ENCODE measurements at regions not wholly inside any gene's neighbourhood (a gene's known extent, or its start where the extent isn't known, plus 50 kb on each side); places are given as distances from the start of the nearest gene placed in this dataset.

DNA sequence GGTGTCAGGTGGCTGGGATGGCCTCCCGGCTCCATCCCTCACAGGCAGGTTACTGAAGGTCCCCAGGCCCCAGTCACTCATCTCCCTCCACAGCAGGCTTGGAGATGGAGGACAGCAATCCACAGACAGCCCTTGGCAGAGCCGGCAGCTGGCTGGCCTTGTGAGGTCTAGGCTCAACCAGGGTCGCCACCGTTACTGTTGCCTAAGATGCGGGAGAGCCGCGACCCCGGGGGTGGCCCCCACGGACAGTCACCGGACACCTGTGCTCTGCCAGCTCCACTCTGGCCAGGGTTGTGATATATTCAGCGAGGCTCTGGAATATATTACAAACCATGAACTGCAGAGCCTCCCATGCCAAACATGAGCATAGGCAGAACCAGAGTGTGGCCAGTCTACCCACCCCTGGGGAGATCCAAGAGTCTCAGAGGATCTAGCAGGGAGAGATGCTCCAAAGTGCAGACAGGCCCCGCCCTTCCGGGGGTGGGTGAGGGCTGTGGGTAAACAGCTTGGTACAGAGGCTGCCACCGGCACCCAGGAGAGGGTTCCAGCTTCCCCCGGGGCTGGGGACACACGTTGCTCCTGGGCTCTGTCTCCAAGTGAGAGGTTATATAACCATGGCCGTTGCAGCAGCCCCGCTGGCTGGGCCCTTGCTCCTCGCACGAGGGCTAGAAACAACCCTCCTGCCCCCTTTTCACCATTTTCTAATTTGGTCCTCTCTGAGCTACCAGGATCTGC lies 55.9 kb upstream of the DIO3 start:
- peak; percentile 58 for DNase-seq
- Histone ChIP-seq H3K27me3 (ENCODE audit: control insufficient read depth, insufficient read depth, low read length) (no peaks in the 10 kb centered on the region), H3K36me3 (replicated peaks; ENCODE audit: control insufficient read depth, insufficient read depth, low read length) (no peaks in the 10 kb centered on the region), H3K4me3 (ENCODE audit: insufficient read depth, low read depth, low read length) (no peak overlapping the region)

DNA sequence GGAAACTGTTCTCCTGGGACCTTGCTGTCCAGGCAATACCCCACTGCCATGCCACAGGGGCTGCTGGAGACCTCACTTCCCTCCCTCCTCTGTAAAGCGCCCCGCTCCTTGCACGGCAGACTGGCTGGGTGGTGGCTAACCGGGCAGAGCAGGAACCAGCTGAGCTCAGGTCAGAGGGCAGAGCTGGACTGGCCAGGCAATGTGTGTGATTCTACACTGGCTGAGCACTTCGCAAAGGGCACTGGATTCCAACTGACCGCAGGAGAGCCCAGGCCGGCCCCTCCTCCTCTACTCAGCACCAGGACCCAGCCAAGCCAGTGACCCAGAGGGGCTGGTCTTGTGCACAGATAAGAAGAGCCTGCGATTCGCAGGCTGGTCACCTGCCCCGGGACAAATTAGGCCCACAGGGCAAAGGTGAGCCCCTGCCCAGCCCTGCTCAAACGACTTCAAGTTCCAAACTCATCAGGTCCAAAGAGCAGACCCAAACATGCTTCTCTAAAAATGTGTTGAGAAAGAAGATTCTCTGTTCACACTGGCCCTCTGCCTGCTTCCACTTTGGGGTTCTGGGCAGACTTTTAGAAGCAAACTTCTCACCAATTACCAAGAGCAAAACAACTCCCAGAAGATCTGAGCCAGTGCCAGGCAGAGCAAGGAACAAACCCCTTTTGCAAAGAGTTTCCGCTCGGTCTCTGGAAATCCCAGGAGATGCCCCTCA lies 54.9 kb upstream of the DIO3 start:
- peak; percentile 43 for DNase-seq
- H3K36me3 ChIP-seq (replicated peaks; ENCODE audit: control insufficient read depth, insufficient read depth, low read length): no peaks in the 10 kb centered on the region
- H3K4me3 ChIP-seq (ENCODE audit: insufficient read depth, low read depth, low read length): no peak overlapping the region
- H3K27me3 ChIP-seq (ENCODE audit: control insufficient read depth, insufficient read depth, low read length): no peaks in the 10 kb centered on the region

DNA sequence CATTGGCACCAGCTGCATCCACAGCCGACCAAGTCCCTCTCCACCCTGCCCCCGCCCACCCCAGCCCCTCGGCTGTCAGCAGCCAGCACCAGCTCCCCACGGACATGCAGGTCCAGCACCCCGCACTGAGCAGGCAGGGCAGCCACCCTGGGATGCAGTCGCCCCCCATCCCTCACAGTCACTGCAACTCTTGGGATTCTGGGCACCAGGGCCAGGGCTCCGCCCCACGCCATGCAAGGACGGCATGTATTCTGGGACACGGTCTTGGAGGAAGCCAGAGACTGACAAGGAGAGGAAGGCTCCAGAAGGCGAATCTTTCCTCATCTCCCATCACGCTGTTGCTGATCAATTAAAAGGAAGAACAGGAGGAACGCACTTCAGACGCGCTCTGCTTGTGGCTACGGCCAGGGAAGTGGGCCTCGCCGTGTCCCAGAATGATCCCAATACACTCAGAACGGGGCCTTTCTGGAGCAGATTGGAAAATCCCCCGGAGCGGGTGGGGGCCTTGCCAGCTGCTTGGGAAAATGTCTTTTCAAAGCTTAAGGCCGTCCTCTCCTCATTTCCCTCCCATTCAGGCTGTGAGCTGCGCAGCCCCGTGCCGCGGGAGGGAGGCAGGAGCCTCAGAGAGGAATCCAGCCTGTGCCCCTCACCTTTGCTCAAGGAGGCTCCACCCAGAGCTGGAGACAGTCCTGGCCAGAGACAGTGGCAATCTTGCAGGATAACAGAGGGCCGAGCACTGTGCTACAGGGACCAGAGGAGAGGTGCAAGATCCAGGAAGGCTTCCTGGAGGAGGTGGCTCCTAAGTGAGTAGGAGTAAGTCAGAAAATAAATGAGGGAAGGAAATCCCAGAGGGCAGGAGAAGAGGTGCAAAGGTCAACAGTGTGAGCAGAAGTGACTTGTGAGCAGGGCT lies 54.1 kb upstream of the DIO3 start:
- H3K36me3 ChIP-seq (replicated peaks; ENCODE audit: control insufficient read depth, insufficient read depth, low read length): no peaks in the 10 kb centered on the region
- H3K4me3 ChIP-seq (ENCODE audit: insufficient read depth, low read depth, low read length): no peak overlapping the region
- peak; percentile 54 for DNase-seq
- no peaks in the 10 kb centered on the region for H3K27me3 ChIP-seq (ENCODE audit: control insufficient read depth, insufficient read depth, low read length)

DNA sequence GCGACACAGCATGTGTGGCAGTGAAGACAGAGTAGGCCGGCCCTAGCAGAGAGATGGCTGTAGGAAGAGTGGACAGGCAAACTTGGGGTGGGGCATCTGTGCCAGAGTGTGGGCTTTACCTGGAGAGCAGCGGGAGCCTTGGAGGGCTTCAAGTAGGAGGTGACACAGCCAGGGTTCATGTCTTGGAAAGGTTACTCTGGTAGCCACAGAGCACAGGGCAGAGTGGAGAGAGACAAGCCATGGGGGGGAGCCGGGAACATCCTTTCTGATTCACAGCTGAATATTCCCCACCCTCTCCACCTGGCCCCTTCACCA lies 53.5 kb upstream of the DIO3 start:
- H3K36me3 ChIP-seq (replicated peaks; ENCODE audit: control insufficient read depth, insufficient read depth, low read length): no peaks in the 10 kb centered on the region
- no peaks in the 10 kb centered on the region for H3K27me3 ChIP-seq (ENCODE audit: control insufficient read depth, insufficient read depth, low read length)
- peak; percentile 36 for DNase-seq
- H3K4me3 ChIP-seq (ENCODE audit: insufficient read depth, low read depth, low read length): no peak overlapping the region

DNA sequence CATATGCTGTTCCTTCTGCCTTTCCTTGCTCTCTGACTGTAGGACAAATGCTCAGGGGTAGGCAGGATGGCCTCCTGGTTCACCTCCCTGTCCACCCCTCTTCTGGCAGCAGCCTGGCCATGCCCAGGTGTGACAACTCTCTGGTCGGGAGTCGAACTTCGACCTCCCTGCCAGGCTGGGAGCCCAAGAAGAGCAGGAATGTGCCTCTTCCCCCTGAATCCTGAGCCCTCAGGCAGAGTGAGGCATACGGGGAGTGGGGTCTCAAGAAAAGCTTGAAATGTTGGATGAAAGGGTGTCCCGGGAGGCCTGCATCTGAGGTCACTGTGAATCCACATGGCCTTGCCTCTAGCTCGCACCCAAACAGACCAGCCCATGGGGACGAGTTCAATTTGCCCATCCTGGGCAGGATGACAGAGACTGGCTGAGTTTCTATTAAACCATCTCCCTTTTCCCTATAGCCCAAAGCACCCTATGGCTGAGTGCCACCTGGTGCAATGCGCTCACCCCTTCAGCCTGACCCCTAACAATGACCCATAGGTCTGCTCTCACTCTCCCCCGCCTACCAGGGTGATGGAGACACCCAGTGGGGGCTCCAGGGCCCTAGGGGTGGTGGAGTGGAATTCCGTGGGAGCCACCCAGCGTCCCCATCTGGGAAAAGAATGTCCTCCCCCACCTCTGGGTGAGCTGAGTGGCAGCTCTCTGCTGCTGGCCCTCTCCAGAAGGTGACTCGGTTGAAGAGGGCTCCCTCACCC lies 52.9 kb upstream of the DIO3 start:
- peak; percentile 35 for DNase-seq
- Histone ChIP-seq H3K27me3 (ENCODE audit: control insufficient read depth, insufficient read depth, low read length) (no peaks in the 10 kb centered on the region), H3K36me3 (replicated peaks; ENCODE audit: control insufficient read depth, insufficient read depth, low read length) (no peaks in the 10 kb centered on the region), H3K4me3 (ENCODE audit: insufficient read depth, low read depth, low read length) (no peak overlapping the region)

DNA sequence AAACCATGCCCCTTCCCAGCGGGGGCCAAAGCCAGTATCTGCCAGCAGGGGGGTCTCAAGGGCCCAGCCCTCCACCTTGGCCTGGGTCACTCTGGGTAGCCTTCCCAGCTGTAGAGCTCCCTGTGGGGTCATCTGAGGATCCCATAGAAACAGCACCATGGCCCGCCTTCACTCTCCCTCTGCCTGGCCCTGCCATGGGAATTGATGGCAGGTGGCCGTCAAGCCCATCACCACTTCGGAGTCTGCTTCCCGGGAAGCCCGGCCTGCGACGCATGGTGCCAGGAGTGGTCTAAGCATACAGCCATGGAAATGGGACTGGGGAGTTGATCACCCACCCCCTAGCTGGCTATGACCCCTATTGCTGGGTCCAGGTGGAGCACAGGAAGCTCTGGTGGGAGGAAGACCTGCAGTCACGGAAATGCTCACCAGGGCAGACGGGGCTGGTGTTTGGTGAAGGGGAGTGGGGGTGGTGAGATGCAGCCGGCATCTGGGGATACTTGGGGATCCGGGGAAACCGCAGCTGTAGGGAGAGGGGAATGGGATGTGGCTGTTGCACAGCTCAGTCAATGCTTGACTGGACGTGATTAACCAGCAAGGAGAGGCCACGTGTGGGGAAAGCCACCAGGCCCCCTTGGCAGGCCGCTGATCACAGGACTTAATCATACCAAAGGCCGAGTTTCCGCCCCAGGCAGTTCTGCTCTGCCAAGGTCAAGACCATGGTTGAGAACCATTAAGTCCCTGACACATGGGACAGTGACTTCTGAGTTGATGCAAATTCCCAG lies 52.2 kb upstream of the DIO3 start:
- DNase-seq: no peak
- Histone ChIP-seq H3K27me3 (ENCODE audit: control insufficient read depth, insufficient read depth, low read length) (no peaks in the 10 kb centered on the region), H3K4me3 (ENCODE audit: insufficient read depth, low read depth, low read length) (no peak overlapping the region), H3K36me3 (replicated peaks; ENCODE audit: control insufficient read depth, insufficient read depth, low read length) (no peaks in the 10 kb centered on the region)

DNA sequence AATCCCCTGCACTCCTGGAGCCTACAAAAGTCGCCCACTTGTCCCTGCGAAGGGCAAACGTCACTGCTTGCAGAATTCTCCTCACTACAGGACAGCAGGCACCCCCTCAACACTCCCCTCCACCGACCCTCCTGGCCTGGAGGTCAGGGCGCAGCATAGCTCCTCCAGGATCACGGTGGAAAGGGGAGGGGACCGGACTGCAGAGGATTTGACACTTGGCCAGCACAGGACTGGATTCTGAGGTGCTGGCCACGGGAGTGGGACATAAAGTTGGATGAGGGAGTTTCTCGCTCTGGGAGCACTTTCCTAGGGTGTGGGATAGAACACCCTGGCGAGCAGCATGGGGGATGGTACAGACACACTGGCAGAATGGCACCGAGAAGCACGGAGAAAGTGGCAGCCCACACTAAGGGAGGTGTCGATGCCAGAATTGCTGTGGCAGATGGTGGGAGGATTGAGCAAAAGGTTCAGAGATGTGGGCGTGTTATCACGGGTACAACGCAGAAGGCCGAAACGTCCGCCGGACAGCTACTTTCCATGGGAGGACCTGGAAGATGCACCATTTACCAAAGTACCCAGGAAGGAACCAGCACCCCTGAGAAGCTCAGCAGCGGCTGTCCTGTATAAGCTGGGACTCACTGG lies 51.4 kb upstream of the DIO3 start:
- no peaks in the 10 kb centered on the region for H3K27me3 ChIP-seq (ENCODE audit: control insufficient read depth, insufficient read depth, low read length)
- H3K4me3 ChIP-seq (ENCODE audit: insufficient read depth, low read depth, low read length): no peak overlapping the region
- no peaks in the 10 kb centered on the region for H3K36me3 ChIP-seq (replicated peaks; ENCODE audit: control insufficient read depth, insufficient read depth, low read length)
- no peak for DNase-seq

DNA sequence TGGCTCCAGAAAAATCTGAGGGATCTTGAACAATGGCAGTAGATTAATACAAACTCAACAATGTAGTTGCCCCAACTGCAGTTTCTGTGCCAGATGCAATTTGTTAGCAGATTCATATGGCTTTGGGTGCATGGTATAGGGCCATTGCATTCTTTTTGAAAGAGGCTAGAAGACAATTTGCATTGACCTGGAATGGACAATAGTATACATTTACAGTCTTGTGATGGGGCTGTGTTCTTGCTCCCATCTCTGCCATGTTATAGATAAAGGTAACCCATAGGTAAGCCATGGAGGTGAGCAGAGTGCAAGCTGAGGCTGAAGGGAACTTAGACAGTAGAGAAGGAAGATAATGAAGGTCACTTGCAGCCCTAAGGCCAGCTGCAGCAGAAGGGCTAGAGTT lies 50.1 kb upstream of the DIO3 start:
- Histone ChIP-seq H3K4me3 (ENCODE audit: insufficient read depth, low read depth, low read length) (no peak overlapping the region), H3K27me3 (ENCODE audit: control insufficient read depth, insufficient read depth, low read length) (no peaks in the 10 kb centered on the region), H3K36me3 (replicated peaks; ENCODE audit: control insufficient read depth, insufficient read depth, low read length) (no peaks in the 10 kb centered on the region)
- no peak for DNase-seq
